Tibial nerve (tissue), 4 donors: ENCODE measurements at regions not wholly inside any gene's neighbourhood (a gene's known extent, or its start where the extent isn't known, plus 50 kb on each side); places are given as distances from the start of the nearest gene placed in this dataset.
"Not testable (repeated sequence)": the region's sequence is repeated elsewhere in the genome, so short reads cannot be mapped to it uniquely, and the experiment has no call there.

ENCODE experiments used
- DNase-seq, 2 donors: peaks; one replicate each; pipeline ENCODE4 v3.0.0-alpha.2; 2019; ENCODE audit warnings: low spot score in 2 of 2
- H3K27ac ChIP-seq, 4 donors: fragments of 200-600 bp; sonication (generic) in 3 of 4; one replicate each; pipeline ENCODE4 v1.5.1; 2017 to 2019; ENCODE audit warnings: mild to moderate bottlenecking in 1 of 4
- H3K27me3 ChIP-seq, 2 donors: fragments of 200-600 bp; sonication (generic) in 1 of 2; one replicate each; pipeline versions ENCODE4 v1.5.1 to v1.6.0; 2017 to 2019
- H3K36me3 ChIP-seq, 3 donors: fragments of 200-600 bp; sonication (generic); one replicate each; pipeline ENCODE4 v1.5.1; 2018 to 2019
- H3K4me1 ChIP-seq, 4 donors: fragments of 200-600 bp; sonication (generic) in 3 of 4; one replicate each; pipeline ENCODE4 v1.5.1; 2017 to 2019
- H3K4me3 ChIP-seq, 4 donors: fragments of 200-600 bp; sonication (generic) in 3 of 4; one replicate each; pipeline ENCODE4 v1.5.1; 2017 to 2019; ENCODE audit warnings: mild to moderate bottlenecking in 1 of 4, moderate library complexity in 1 of 4
- H3K9me3 ChIP-seq, 4 donors: fragments of 200-600 bp; sonication (generic) in 3 of 4; one replicate each; pipeline ENCODE4 v1.5.1; 2017 to 2019
- CTCF ChIP-seq, 5 experiments: fragments of 200-600 bp in 3 of 5; fragments of 450-650 bp in 2 of 5; sonication (generic) in 3 of 5; IDR thresholded peaks; one replicate each; pipeline ENCODE4 v1.5.1; 2016 to 2019; ENCODE audit warnings: antibody characterized with exemption in 5 of 5, mild to moderate bottlenecking in 3 of 5, moderate library complexity in 2 of 5
- EP300 ChIP-seq, 2 donors: sonication (generic); formaldehyde crosslinking; IDR thresholded peaks; one replicate each; pipeline ENCODE4 v1.6.1; 2017; ENCODE audit warnings: antibody characterized with exemption in 2 of 2, mild to moderate bottlenecking in 1 of 2
- POLR2A ChIP-seq, 2 donors: fragments of 450-650 bp; IDR thresholded peaks; one replicate each; pipeline ENCODE4 v1.6.1; 2017; ENCODE audit warnings: antibody characterized with exemption in 2 of 2, mild to moderate bottlenecking in 2 of 2, moderate library complexity in 2 of 2
- WGBS, 2 donors: methylation state at CpG; one replicate each; pipeline ENCODE4 v1.1.5; 2018; 5-methylcytosine and 5-hydroxymethylcytosine counted together

GRCh38 chr18:75977081-75977480 is 518.0 kb downstream of the ZNF516 start:
- 69 to 70% methylated on average over 5 of the region's 5 CpGs for WGBS, 2 donors
- Histone ChIP-seq H3K27ac (no peak overlapping the region), H3K4me3 (no peak overlapping the region), H3K27me3 (no peaks in the 10 kb centered on the region), H3K4me1 (no peaks in the 10 kb centered on the region), H3K36me3 (no peaks in the 10 kb centered on the region), H3K9me3 (no peaks in the 10 kb centered on the region)
- no peak for TF ChIP-seq EP300 (IDR thresholded peaks at IDR 0.05)
- no peak for TF ChIP-seq CTCF (IDR thresholded peaks at IDR 0.05)
- no peak for TF ChIP-seq POLR2A (IDR thresholded peaks at IDR 0.05)
- DNase-seq, result no peak

- no peak overlapping the region for H3K4me3 ChIP-seq
- 92 to 94% methylated on average over 13 of the region's 13 CpGs for WGBS, 2 donors
- H3K4me1 ChIP-seq, result no peaks in the 10 kb centered on the region
- H3K27me3 ChIP-seq, result no peaks in the 10 kb centered on the region
- TF ChIP-seq CTCF (IDR thresholded peaks at IDR 0.05) (no peak), POLR2A (IDR thresholded peaks at IDR 0.05) (no peak), EP300 (IDR thresholded peaks at IDR 0.05) (no peak)
- no peaks in the 10 kb centered on the region for H3K36me3 ChIP-seq
- no peaks in the 10 kb centered on the region for H3K9me3 ChIP-seq
- H3K27ac ChIP-seq, result no peak overlapping the region
- no peak for DNase-seq
These were observed 524.8 kb downstream of the ZNF516 start for GRCh38 chr18:75970212-75970611.

GRCh38 chr18:75966431-75966830 is 528.6 kb downstream of the ZNF516 start:
- WGBS, 2 donors, result 77 to 86% methylated on average over 5 of the region's 5 CpGs
- H3K4me3 ChIP-seq, result no peak overlapping the region
- H3K27ac ChIP-seq, result no peak overlapping the region

GRCh38 chr18:75962036-75962572 is 532.9 kb downstream of the ZNF516 start:
- WGBS, 2 donors, result 88 to 90% methylated on average over 7 of the region's 7 CpGs

More at GRCh38 chr18:75966431-75966830, 528.6 kb downstream of the ZNF516 start:
- Histone ChIP-seq H3K9me3 (no peaks in the 10 kb centered on the region), H3K4me1 (no peaks in the 10 kb centered on the region), H3K27me3 (no peaks in the 10 kb centered on the region), H3K36me3 (no peaks in the 10 kb centered on the region)
- DNase-seq, result no peak
- TF ChIP-seq CTCF (IDR thresholded peaks at IDR 0.05), result no peak
- TF ChIP-seq POLR2A (IDR thresholded peaks at IDR 0.05), result no peak
- no peak for TF ChIP-seq EP300 (IDR thresholded peaks at IDR 0.05)

GRCh38 chr18:75960356-75960755 is 532.9 kb upstream of the SMIM21 start:
- DNase-seq, H3K9me3 ChIP-seq, H3K27ac ChIP-seq, H3K27me3 ChIP-seq, H3K36me3 ChIP-seq, H3K4me3 ChIP-seq, H3K4me1 ChIP-seq: not testable (repeated sequence)
- 61 to 88% methylated on average over 4 of the region's 4 CpGs for WGBS, 2 donors

More at GRCh38 chr18:75962036-75962572, 532.9 kb downstream of the ZNF516 start:
- no peaks in the 10 kb centered on the region for H3K27me3 ChIP-seq
- TF ChIP-seq CTCF (IDR thresholded peaks at IDR 0.05) (no peak), EP300 (IDR thresholded peaks at IDR 0.05) (no peak), POLR2A (IDR thresholded peaks at IDR 0.05) (no peak)
- H3K36me3 ChIP-seq, result no peaks in the 10 kb centered on the region
- DNase-seq, result no peak
- no peak overlapping the region for H3K27ac ChIP-seq
- no peaks in the 10 kb centered on the region for H3K4me1 ChIP-seq
- H3K4me3 ChIP-seq, result no peak overlapping the region
- no peaks in the 10 kb centered on the region for H3K9me3 ChIP-seq

- Histone ChIP-seq H3K27me3 (no peaks in the 10 kb centered on the region), H3K4me1 (no peaks in the 10 kb centered on the region), H3K27ac (no peak overlapping the region), H3K36me3 (no peaks in the 10 kb centered on the region), H3K9me3 (peaks cover 0 to 5% (median 0%) of the 10 kb centered on the region in 4 donors), H3K4me3 (no peak overlapping the region)
- DNase-seq, result no peak
- TF ChIP-seq EP300 (IDR thresholded peaks at IDR 0.05), result no peak
- TF ChIP-seq CTCF (IDR thresholded peaks at IDR 0.05), result no peak
- no peak for TF ChIP-seq POLR2A (IDR thresholded peaks at IDR 0.05)
These were observed 531.6 kb upstream of the SMIM21 start for GRCh38 chr18:75959150-75959549.
